Right lobe of liver (tissue), 6 donors: ENCODE measurements at regions not wholly inside any gene's neighbourhood (a gene's known extent, or its start where the extent isn't known, plus 50 kb on each side); places are given as distances from the start of the nearest gene placed in this dataset.

Experiments used
- ATAC-seq, 4 donors: fragments of 200-7000 bp; cut with Tn5 transposase; one replicate each; pipeline ENCODE4 v1.9.1; 2020; ENCODE audit warnings: mild to moderate bottlenecking in 4 of 4, moderate library complexity in 4 of 4
- DNase-seq, 3 donors: peaks; one replicate each; pipeline ENCODE4 v3.0.0-alpha.2; 2020
- H3K27ac ChIP-seq, 3 donors: fragments of 200-600 bp; one replicate each; pipeline ENCODE4 v1.8.0; 2022
- H3K27me3 ChIP-seq, 2 donors: fragments of 200-600 bp; one replicate each; pipeline ENCODE4 v1.8.0; 2022
- H3K36me3 ChIP-seq, 4 donors: fragments of 200-600 bp; sonication (generic) in 1 of 4; one replicate each; pipeline versions ENCODE4 v1.5.1 to v1.8.0; 2017 to 2022; ENCODE audit warnings: control low read depth in 1 of 4
- H3K4me1 ChIP-seq, 4 donors: fragments of 200-600 bp; sonication (generic) in 1 of 4; one replicate each; pipeline versions ENCODE4 v1.5.1 to v1.8.0; 2017 to 2022; ENCODE audit warnings: control low read depth in 1 of 4
- H3K4me3 ChIP-seq, 3 donors: fragments of 200-600 bp; one replicate each; pipeline ENCODE4 v1.8.0; 2022
- H3K9me3 ChIP-seq, 4 donors: fragments of 200-600 bp; sonication (generic) in 1 of 4; one replicate each; pipeline versions ENCODE4 v1.5.1 to v1.8.0; 2017 to 2022; ENCODE audit warnings: control low read depth in 1 of 4
- POLR2A ChIP-seq: fragments of 450-650 bp; IDR thresholded peaks from one replicate; pipeline ENCODE4 v1.6.1; 2017; ENCODE audit warnings: antibody characterized with exemption, mild to moderate bottlenecking
- WGBS: methylation state at CpG from one replicate; pipeline ENCODE4 v1.1.6; 2018; ENCODE audit warnings: low coverage, low lambda C conversion rate; ENCODE audit not compliant: insufficient coverage; ENCODE audit errors: missing lambda C conversion rate; 5-methylcytosine and 5-hydroxymethylcytosine counted together
- intact Hi-C, 2 donors: fragments of 100-400 bp; cut with DNase I; formaldehyde crosslinking; loops; one replicate each; pipeline versions ENCODE4 v1.11.2 to v1.14.1; 2022
- TF ChIP-seq, protein P1 (sequence below), 4 donors: fragments of 200-600 bp in 3 of 4; fragments of 450-650 bp in 1 of 4; IDR thresholded peaks; one replicate each; pipeline versions ENCODE4 v1.5.1 to v1.8.0; 2016 to 2022; ENCODE audit warnings: antibody characterized with exemption in 4 of 4, mild to moderate bottlenecking in 2 of 4
- donor health status: DM: no; HTN: yes; CAD: no.
- donor health status: DM: no; HTN: no; CAD: no.
- donor health status: DM: no; HTN: no; CAD: no.
- donor health status: DM: no; HTN: yes; CAD: no.
- donor health status: DM: no; HTN: yes; CAD: no.

DNA sequence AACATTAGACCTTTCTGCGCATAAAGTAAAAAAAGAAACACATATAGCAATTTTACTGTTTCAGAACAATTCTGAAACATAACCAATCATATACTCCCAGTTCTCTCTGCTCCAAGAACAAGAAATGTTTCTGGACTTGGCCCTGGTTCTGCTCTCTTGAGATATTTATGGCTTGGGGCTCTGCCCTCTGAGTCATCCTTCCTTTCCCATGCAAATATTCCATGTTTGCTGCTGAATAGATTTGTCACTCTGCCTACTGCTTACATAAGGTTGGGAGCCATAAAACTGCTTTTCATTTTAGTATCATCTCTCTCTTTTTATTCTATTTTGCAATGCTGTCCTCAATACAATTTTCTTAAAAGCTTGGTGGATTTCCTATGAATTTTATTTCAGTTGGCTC, 499.6 kb upstream of the ACVR2A start:
- Histone ChIP-seq H3K4me3 (no peak overlapping the region), H3K27me3 (no peaks in the 10 kb centered on the region), H3K9me3 (no peaks in the 10 kb centered on the region), H3K4me1 (no peaks in the 10 kb centered on the region), H3K36me3 (no peaks in the 10 kb centered on the region), H3K27ac (no peak overlapping the region)
- DNase-seq, result no peak
- ATAC-seq, result no peak
- no peak for TF ChIP-seq POLR2A
- TF ChIP-seq, protein P1, sequence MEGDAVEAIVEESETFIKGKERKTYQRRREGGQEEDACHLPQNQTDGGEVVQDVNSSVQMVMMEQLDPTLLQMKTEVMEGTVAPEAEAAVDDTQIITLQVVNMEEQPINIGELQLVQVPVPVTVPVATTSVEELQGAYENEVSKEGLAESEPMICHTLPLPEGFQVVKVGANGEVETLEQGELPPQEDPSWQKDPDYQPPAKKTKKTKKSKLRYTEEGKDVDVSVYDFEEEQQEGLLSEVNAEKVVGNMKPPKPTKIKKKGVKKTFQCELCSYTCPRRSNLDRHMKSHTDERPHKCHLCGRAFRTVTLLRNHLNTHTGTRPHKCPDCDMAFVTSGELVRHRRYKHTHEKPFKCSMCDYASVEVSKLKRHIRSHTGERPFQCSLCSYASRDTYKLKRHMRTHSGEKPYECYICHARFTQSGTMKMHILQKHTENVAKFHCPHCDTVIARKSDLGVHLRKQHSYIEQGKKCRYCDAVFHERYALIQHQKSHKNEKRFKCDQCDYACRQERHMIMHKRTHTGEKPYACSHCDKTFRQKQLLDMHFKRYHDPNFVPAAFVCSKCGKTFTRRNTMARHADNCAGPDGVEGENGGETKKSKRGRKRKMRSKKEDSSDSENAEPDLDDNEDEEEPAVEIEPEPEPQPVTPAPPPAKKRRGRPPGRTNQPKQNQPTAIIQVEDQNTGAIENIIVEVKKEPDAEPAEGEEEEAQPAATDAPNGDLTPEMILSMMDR (IDR thresholded peaks at IDR 0.05), result no peak
- 100% methylated on average over 1 of the region's 1 CpG for WGBS
- intact Hi-C loops, result no loop called here

DNA sequence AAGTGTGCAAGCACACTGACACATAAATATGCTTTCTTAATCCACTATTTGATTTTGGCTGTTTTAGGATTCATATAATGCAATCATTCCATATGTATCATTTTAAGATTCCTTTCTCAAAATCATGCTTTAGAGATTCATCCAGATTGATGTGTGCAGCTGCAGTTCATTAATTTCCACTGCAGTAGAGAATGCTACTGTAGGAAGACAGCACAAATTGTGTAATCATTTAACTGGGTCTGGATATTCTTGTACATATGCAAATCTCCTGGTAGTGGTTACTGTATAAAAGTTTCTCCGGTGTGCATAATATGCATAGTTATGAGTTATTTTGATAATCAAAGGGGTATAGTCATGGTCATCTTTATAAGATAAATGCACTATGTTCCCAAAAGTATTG, 502.5 kb upstream of the ACVR2A start:
- TF ChIP-seq, protein P1 (IDR thresholded peaks at IDR 0.05), result no peak
- no peak for TF ChIP-seq POLR2A
- no peaks in the 10 kb centered on the region for H3K9me3 ChIP-seq
- DNase-seq (no peak), ATAC-seq (no peak)
- H3K27me3 ChIP-seq, result no peaks in the 10 kb centered on the region
- H3K36me3 ChIP-seq, result no peaks in the 10 kb centered on the region
- H3K27ac ChIP-seq, result no peak overlapping the region
- 92% methylated on average over 1 of the region's 1 CpG for WGBS
- H3K4me1 ChIP-seq, result no peaks in the 10 kb centered on the region
- H3K4me3 ChIP-seq, result no peak overlapping the region
- intact Hi-C loops, result no loop called here

DNA sequence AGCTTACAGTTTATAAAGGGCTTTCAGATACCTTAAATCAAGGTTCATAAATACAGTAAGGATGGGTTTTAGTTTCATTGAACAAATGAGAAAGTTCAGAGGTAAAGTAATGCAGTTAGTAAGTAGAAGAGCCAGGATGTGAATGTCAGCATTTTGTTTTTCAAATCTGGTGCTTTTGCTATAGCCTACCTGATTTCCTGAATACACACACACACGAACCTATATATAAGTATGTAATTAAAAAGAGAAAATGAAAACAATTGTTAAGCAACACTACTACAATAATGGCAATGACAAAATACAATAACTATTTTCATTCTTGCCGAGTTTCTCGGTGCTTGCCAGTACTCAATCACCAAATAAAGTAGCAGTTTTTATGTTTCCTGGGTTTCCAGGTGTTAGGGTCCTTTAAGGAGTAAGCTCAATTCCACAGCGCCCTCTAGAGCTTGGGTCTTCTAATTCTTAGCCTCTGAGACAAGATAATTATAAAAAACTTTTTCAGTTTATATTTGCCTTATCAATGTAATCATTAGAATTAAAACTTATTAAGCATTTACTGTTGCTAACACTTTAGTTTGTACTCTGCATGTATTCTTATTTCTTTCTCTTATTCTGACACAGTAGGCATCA, 512.9 kb upstream of the ACVR2A start:
- peak in 1 of 4 donors; percentile 37 for ATAC-seq
- no peaks in the 10 kb centered on the region for H3K27me3 ChIP-seq
- H3K4me3 ChIP-seq, result no peak overlapping the region
- H3K4me1 ChIP-seq, result no peaks in the 10 kb centered on the region
- H3K9me3 ChIP-seq, result no peaks in the 10 kb centered on the region
- 20% methylated on average over 4 of the region's 4 CpGs for WGBS
- no peak for DNase-seq
- TF ChIP-seq, protein P1 (IDR thresholded peaks at IDR 0.05), result peak; percentile 27 to 60 (median 34)
- no peak for TF ChIP-seq POLR2A
- intact Hi-C loops, result no loop called here
- H3K36me3 ChIP-seq, result no peaks in the 10 kb centered on the region
- no peak overlapping the region for H3K27ac ChIP-seq

DNA sequence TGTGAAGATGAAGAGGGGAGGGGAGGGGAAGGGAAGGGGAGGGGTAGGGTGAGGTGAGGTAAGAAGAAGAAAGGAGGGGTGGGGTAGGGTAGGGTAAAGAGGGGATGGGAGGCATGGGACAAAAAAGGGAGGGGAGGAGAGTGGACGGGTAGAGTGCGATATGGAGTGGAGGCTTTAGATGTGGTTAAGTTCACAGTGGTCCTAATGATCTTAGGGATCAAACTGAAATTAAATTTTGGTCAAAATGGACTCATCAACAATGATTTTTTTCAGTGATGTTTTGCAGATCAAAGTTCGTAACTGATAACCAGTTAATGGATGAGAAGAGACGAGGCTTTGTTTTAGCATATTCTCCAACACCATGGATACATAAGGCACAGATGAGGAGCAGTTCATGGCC, 513.9 kb upstream of the ACVR2A start:
- no peaks in the 10 kb centered on the region for H3K36me3 ChIP-seq
- H3K27me3 ChIP-seq, result no peaks in the 10 kb centered on the region
- 75% methylated on average over 4 of the region's 4 CpGs for WGBS
- no peak for DNase-seq
- H3K27ac ChIP-seq, result no peak overlapping the region
- no peak for ATAC-seq
- H3K9me3 ChIP-seq, result no peaks in the 10 kb centered on the region
- no peak overlapping the region for H3K4me3 ChIP-seq
- no peaks in the 10 kb centered on the region for H3K4me1 ChIP-seq
- TF ChIP-seq, protein P1 (IDR thresholded peaks at IDR 0.05), result no peak
- no peak for TF ChIP-seq POLR2A
- intact Hi-C loops, result no loop called here

DNA sequence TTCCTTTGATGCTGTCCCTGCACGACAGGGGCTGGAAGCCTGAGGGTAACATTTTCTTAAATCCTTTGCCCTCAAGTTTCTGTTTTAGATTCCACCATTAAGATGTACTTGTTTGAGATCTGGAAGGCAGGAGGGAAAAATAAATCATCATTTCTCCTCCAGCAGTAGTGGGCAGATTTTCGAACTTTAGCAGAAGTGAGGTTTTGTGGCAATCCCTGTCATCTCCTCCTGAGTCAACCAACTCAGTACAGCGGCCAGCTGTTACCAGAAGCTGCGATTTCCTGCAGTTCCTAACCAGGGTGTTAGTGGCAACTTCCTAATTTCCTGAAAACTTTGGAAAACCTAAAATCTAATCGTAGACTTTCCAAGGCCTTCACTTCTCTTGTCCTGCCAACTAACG, 517.2 kb upstream of the ACVR2A start:
- ATAC-seq (no peak), DNase-seq (no peak)
- Histone ChIP-seq H3K27ac (no peak overlapping the region), H3K36me3 (no peaks in the 10 kb centered on the region), H3K4me3 (no peak overlapping the region), H3K9me3 (no peaks in the 10 kb centered on the region), H3K4me1 (no peaks in the 10 kb centered on the region), H3K27me3 (no peaks in the 10 kb centered on the region)
- TF ChIP-seq, protein P1 (IDR thresholded peaks at IDR 0.05), result no peak
- no peak for TF ChIP-seq POLR2A
- 46% methylated on average over 6 of the region's 6 CpGs for WGBS
- intact Hi-C loops, result no loop called here
